GM11168 (cell line): ENCODE measurements at regions not wholly inside any gene's neighbourhood (a gene's known extent, or its start where the extent isn't known, plus 50 kb on each side); places are given as distances from the start of the nearest gene placed in this dataset.

ENCODE experiments used
- in situ Hi-C: fragments of 300-500 bp; cut with MboI; formaldehyde crosslinking; loops from one replicate; pipeline ENCODE4 v1.12.0; 2022; ENCODE audit warnings: low sequenced_read_pairs; ENCODE audit not compliant: unreplicated experiment

DNA sequence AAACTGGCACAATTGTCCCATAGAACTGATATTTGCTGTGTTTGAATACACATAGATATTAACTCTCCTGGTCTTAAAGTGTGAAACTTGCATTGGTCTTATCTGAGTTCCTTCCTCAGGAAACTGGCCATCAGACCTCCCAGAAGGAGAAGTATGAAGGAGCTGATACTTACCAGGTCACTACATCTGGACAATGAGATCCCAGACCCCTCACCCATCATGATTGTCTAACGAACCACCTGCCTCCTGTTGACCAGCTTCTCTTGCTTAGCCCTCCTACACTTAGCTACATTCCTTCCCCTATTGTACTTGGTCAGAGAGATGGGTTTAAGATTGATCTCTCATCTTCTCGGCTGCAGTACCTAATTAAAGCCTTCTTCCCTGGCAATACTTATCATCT is 413.3 kb downstream of the KCTD12 start:
- in situ Hi-C loops, result loop anchor here (5.0 to 25.0 kb wide), 2 partner anchors 586 to 786 kb away; no protein-coding TSS in a partner anchor

DNA sequence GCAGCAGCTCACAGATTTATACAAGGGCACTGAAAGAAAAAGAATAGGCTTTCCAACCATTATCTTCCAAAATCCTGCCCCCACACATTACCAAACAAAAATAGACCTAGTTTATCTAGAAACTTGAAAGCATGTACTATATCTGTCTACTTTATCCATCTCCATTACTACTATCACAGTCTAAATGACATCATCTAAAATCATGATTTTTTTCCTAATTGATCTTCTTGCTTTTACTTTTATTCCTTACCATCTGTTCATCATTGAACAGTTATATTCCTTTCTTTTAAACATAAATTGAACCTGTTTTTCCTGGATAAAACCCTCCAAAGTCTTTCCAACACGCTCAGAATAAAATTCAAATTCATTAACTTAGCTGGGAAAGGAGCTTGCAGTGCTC is 414.7 kb downstream of the KCTD12 start:
- in situ Hi-C loops, result loop anchor here (5.0 to 25.0 kb wide), 2 partner anchors 584 to 784 kb away; no protein-coding TSS in a partner anchor

DNA sequence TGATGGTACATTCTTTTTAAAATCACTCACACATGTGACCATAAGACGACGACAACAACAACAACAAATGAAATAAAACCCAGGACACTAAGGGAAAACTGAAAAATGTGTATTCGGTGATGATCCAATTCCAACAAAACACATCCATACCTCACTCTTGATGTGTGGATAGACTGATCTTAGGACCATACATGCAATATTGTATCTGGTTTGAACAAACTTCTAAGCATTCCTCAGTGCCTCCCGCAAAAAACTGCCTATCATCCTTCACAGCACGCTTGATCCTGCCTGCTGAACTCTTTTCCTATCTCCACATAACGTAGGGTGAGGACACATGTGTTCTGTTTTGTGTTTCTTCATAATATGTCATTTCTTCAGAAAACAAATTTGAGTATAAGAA is 415.2 kb downstream of the KCTD12 start:
- in situ Hi-C loops, result loop anchor here (5.0 to 25.0 kb wide), 2 partner anchors 584 to 784 kb away; no protein-coding TSS in a partner anchor

DNA sequence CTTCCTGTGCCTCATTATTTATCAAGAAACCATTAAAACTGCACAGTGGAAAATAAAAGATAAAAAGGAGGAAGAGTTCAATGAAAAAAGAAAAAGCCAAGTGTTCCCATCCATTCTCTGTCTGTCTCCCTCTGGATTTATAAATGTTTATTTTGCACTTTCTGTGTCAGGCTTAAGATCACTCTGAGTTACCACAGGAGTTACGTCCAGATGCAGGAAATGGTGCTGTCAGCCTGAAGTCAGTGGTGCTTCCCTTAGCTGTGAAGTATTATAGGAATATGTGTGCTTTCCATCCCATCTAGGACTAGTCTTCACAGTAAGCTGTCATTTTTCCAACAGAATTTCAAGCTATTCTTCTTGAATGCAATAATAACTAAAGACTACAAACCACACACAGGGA is 420.2 kb downstream of the KCTD12 start:
- in situ Hi-C loops, result loop anchor here (25.0 kb wide), 1 partner anchor 779 kb away; no protein-coding TSS in a partner anchor

DNA sequence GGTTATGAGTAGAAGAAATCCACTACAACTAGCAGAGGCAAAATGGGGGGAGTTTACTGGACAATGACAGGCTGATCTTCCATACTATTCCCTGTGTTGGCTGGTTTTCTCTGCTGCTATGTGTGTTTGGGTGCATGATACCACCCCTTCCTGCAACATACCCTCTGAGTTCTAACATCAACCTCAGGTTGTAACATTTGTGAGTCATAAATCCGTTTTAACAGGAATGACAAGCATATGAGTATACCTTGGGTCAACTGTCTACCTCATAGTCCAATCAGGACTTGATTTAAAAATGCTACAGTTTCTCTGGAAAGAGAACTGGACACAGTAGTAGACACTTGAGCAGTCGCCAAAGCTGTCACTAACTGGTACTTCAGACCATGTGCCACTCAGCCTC is 422.9 kb downstream of the KCTD12 start:
- in situ Hi-C loops, result loop anchor here (25.0 kb wide), 1 partner anchor 776 kb away; no protein-coding TSS in a partner anchor

DNA sequence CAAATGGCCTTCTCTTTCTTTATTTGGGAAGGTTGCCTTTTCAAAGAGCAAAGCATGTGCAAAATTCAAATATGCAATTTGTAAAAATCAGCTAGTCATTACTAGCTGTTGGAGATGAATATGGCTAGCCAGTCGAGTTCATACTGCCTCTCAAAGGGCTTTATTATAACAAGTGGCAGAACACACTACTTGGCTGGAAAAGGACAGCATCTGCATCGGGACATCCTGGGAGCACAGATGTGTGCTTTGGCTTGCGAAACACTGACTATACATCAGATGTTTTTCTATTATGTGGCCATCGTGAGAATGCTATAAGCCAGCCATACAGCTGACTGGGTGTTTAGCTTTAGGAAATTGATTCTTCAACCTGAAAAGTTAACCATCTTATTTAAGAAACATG is 424.2 kb downstream of the KCTD12 start:
- in situ Hi-C loops, result loop anchor here (25.0 kb wide), 1 partner anchor 775 kb away; no protein-coding TSS in a partner anchor

DNA sequence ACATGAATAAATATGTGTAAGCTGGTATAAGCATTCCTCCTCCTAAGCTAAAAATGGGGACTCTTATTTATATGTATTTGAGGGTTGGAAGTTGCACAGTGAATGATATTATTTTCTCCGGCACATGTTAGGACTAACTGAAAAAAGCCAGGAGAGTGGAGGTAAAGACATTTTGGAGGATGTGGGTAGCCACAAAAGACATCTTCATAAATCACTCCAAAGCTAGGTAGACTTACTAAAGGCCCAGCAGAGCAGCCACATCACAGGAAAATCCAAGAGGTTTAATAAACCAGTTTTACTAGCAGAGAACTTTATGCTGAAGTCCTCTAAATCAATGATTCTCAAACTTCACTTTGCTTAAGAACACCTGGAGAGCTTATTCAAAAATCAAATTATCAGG is 424.7 kb downstream of the KCTD12 start:
- in situ Hi-C loops, result loop anchor here (25.0 kb wide), 1 partner anchor 774 kb away; no protein-coding TSS in a partner anchor

DNA sequence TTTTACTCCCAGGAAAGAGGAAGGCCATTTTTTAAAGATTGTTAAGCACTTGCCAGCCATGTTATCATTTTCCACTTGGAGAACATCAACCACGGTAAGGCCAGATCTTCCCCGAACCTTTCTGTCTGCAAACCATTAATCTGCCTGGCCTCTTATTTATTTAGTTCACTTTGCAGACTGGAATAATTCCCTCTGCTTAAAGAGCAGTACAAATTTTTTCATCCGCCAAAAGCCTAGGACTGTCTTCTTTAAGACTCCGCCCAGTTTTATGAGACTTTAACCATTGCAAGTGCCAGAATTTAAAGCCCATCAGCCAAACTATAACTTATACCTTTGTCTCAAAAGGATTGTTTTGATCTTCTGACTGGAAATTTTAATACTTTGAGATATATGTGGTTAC is 426.3 kb downstream of the KCTD12 start:
- in situ Hi-C loops, result loop anchor here (25.0 kb wide), 1 partner anchor 773 kb away; no protein-coding TSS in a partner anchor

DNA sequence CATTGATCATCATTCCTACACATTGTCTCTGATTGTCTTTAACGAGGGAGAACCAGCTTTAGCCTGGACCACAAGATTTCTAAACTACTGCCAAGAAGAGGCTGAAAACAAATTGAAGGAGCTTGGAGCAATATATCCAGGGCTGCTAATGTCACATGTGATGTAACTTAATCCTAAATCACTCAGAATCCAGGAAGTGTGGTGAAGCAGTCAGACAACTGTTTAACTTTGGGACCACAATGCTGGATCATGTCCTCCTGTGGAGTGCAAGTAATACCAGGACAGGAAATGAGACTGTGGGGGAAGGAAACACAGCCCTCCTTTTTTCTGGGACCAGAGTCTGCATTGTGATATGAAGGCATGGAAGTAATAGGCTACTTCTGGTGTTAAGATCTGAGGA is 430.2 kb downstream of the KCTD12 start:
- in situ Hi-C loops, result loop anchor here (25.0 kb wide), 1 partner anchor 769 kb away; no protein-coding TSS in a partner anchor

DNA sequence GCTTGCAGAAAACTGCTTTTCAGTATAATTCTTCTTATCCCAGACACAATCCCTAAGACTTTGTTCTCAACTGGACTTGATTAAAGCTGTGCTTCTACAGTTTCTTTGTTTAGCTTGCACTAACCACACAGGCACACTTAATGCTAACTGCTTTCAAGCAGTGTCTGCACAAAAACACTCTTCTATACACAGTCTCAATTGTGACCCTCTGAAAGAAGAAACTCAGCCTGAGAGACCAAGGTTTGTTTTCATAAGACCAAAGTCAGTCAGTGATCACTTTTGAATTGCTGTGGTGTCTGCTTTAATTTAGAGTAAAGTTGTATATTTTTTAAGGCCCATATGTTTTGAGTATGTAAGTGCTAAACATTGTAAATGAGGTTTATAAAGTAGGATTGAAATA is 431.2 kb downstream of the KCTD12 start:
- in situ Hi-C loops, result loop anchor here (25.0 kb wide), 1 partner anchor 768 kb away; no protein-coding TSS in a partner anchor

DNA sequence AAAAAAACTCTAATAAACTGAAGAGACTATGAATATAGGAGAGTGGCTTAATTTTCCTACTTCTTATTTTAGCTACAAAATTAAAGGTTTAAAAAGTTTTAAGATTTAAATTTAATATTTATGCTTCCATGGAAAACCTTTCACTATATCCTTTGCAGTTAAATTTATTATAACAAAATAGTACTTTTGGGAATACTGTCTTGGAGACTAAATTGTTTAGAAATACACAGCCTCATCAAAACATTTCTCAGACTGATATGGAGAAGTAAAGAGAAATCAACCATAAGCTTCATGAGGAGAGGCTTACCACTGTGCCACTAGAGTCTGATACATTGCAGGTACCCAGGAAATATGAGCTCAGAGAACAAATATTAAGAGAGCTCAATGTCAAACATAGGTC is 436.5 kb downstream of the KCTD12 start:
- in situ Hi-C loops, result loop anchor here (25.0 kb wide), 1 partner anchor 762 kb away; no protein-coding TSS in a partner anchor

DNA sequence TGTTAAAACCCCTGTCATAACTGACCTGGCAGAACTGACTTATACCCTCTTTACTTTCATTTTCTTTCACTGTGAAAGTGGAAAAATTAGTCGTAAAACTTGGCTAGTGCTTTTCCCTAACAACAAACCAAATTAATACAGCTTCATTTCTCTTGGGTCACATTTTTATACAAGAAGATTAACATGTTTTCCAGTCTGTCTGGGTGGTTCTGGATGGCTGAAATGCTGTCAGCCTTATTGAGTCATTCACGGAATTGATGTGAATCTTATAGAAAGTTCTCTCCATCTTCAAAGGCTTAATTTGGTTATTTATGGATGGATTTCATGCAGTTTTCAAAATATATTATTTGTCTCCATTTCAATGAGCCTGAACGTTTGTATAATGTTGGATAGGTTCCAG is 440.0 kb downstream of the KCTD12 start:
- in situ Hi-C loops, result no loop called here

DNA sequence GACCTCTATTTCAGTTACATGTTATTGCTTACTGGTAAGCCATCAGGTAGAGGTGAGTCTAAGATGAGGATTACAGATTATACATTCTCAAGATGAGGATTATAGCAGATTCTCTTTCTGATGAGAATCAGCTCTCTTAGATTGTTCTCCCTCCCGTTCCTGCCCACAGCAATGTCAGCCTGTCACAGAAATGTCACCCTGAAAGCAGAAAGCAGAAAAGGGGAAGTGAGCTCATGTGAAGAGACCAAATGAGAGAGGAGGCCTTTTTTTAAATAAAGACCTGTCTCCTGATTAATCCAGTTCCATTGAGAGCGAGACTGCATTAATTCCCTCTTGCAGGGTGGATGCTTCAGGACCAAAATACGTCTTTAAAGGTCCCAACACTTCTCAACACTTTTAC is 445.6 kb downstream of the KCTD12 start:
- in situ Hi-C loops, result no loop called here

DNA sequence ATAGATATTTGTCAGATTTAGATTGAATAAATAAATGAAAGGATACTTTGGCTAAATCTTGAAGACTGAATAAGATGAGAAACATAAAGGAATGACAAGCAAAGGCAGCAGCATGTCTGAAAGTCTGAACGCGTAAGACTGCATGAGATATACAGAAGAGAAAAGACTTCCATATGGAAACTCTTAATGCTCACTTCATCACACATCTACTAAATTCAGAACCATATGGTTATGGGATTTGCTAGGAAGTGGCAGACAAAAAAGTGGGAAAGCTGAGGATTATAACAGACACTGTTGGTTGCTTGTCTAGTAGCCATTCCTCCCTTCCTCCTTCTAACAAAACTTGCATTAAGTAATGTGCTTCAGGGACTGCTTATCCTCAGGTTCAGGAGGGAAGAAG is 446.7 kb downstream of the KCTD12 start:
- in situ Hi-C loops, result no loop called here

DNA sequence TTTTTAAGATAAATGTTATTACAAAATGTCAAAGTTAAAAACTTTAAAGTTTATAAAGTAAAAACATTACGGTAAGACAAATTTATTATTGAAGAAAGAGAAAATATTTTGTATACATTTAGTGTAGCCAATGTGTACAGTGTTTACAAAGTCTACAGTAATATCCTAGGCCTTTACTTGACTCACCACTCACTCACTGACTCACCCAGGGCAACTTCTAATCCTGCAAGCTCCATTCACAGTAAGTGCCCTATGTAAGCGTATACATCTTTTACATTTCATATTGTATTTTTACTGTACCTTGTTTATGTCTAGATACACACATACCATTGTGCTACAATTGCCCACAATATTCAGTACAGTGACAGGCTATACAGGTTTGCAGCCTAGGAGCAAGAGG is 448.2 kb downstream of the KCTD12 start:
- in situ Hi-C loops, result no loop called here

DNA sequence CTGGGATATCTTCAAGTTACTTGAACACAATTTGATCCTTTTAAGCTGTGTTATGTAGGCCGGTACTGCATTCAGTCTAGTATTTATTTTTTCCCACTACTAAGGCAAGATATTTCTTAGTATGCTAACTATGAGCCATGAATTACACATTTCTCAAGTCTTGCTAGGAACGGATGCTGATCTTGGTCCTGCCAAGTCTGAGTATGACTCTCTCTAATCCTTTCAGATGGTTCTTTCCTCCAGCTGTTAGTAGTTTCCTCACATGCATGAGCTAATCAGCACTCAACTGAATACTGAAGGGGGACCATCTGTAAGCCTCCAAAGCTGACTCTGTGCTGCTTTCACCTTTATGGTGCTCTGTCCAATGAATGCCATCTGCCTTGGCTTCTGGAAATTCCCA is 460.3 kb downstream of the KCTD12 start:
- in situ Hi-C loops, result no loop called here

DNA sequence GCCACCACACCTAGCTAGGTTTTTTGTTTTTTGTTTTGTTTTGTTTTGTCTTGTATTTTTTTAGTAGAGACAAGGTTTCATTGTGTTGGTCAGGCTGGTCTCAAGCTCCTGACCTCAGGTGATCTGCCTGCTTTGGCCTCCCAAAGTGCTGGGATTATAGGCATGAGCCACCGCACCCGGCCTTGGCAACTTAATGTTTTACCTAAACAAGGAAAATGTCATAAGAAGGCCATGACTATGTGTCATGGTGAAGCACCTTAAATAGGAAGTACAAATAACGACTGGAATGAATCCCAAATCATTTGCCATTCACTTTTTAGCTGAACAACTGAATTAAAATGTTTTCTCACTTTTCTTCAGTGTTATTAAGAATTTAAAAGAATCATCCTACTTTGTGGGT is 465.2 kb downstream of the KCTD12 start:
- in situ Hi-C loops, result no loop called here

DNA sequence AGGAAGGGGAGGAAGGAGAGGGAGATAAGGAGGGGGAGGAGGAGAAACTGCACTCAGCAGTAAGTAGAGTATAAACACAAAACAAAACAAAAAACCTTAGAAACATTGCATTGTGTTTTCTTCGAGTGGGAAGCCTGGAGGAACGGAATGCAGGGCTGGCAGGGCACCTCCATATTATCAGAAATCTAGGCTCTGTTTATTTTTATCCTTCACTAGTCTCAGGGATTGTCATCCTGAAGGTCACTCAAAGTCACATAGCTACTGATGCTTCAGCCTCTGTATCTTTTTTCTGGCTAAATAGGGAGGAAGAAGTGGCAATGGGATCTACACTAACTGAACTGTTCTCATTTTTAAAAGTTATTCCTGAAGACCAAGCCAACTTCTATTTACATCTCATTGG is 467.8 kb downstream of the KCTD12 start:
- in situ Hi-C loops, result no loop called here

DNA sequence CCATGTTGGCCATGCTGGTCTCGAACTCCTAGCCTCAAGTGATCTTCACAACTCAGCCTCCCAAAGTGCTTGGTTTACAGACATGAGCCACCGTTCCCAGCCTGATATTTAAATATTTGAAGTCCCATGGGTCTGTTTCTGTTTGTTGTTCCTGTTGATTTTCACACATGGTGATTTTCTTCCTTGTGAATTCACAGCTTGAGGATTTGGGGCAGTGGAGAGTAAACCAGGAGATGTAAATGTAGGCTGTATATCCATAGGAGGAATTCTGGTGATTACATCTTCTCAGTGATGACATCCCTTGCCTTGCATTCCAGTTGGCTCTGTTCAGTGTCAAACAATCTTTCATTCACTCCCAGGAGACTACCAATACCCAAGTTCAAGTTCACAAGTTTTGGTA is 471.9 kb downstream of the KCTD12 start:
- in situ Hi-C loops, result no loop called here

DNA sequence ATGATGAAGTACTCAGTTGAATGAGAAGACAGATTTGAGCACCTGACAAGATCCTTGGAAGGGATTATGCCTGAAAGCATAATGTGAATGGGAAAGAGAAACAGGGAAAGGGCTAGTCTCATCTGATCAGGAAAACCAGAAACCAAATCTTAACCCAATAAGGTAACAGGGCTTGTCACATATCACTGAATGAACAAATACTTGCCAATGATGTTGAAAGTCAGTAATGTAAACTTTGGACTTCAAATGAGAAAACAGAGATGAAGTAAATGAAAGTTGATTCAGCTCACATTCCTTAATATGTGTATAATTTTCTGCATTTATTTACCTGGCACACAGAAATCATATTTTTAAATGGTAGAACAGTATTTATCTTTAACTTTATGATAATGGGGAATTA is 480.0 kb downstream of the KCTD12 start:
- in situ Hi-C loops, result no loop called here

DNA sequence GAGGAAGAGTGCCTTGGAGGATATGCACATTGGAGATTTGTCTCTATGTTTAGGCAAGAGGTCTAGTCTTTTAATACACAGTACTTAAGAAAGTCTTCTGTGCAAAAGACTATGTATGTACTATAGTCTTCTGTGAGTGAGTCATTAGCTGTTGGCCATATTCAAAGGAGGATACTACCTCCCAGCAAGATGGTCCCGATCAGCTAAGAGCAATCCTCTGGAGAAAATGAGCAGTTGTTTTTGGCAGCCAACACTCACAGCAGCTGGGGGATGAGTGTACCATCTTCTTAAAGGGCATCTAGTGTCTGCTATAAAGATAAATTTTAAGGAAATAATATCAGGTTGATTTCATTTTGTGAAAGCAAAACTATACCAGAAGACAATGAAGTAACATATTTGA is 487.8 kb downstream of the KCTD12 start:
- in situ Hi-C loops, result no loop called here

DNA sequence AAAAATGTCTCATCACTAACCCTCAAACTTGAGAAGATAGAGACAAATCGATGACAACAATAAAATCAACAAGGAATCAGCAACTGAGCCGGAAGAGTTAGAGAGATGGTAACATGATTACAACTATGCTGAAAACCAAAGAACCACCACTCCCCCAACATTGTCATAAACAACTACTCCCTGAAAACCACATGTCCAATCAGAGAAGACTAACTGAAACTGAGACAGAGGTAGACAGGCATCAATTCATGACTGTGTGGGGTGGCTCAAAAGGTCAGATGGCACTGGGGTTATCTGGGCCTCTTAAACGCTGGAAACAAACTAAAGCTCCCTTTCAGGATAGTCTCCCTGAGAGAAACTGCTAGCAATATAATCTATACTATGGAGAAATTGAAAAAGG is 488.8 kb downstream of the KCTD12 start:
- in situ Hi-C loops, result no loop called here
